ENCODE measurements at regions not wholly inside any gene's neighbourhood (a gene's known extent, or its start where the extent isn't known, plus 50 kb on each side); places are given as distances from the start of the nearest gene placed in this dataset.

- Histone ChIP-seq H3K4me1 (no peaks in the 10 kb centered on the region), H3K27me3 (no peaks in the 10 kb centered on the region), H3K36me3 (no peaks in the 10 kb centered on the region), H3K4me3 (no peak overlapping the region), H3K9me3 (peaks cover 0 to 5% of the 10 kb centered on the region in 2 donors), H3K27ac (no peak overlapping the region)
- TF ChIP-seq POLR2AphosphoS5 (IDR thresholded peaks at IDR 0.05) (no peak), EP300 (IDR thresholded peaks at IDR 0.05; ENCODE audit: low read depth) (no peak), POLR2A (IDR thresholded peaks at IDR 0.05) (no peak), CTCF (IDR thresholded peaks at IDR 0.05) (no peak)
- WGBS, 2 donors (ENCODE audit: low coverage in 1 of 2), result 57 to 71% methylated on average over 2 to 4 of the region's 4 CpGs
- DNase-seq, result no peak
- intact Hi-C loops (cut with DNase I; ENCODE audit: low total_unique reads) (no loop called here), in situ Hi-C loops (cut with MboI; ENCODE audit: low pct_ligation_motif_present in 1 of 4, low pct_unique_long_range_greater_than_20kb in 1 of 4, low sequenced_read_pairs in 3 of 4) (no loop called here)
These were observed 116.3 kb upstream of the SOX1 start for GRCh38 chr13:111950697-111951096.

- WGBS, 2 donors (ENCODE audit: low coverage in 1 of 2), result 79% methylated on average over 8 of the region's 9 CpGs; no CpG with 5 or more reads in 1 of the 2 donors
- Histone ChIP-seq H3K4me3 (no peak overlapping the region), H3K4me1 (no peaks in the 10 kb centered on the region), H3K36me3 (no peaks in the 10 kb centered on the region), H3K27ac (no peak overlapping the region), H3K27me3 (no peaks in the 10 kb centered on the region), H3K9me3 (peaks cover 0 to 5% of the 10 kb centered on the region in 2 donors)
- TF ChIP-seq POLR2AphosphoS5 (IDR thresholded peaks at IDR 0.05) (no peak), POLR2A (IDR thresholded peaks at IDR 0.05) (no peak), EP300 (IDR thresholded peaks at IDR 0.05; ENCODE audit: low read depth) (no peak), CTCF (IDR thresholded peaks at IDR 0.05) (no peak)
- intact Hi-C loops (cut with DNase I; ENCODE audit: low total_unique reads) (no loop called here), in situ Hi-C loops (cut with MboI; ENCODE audit: low pct_ligation_motif_present in 1 of 4, low pct_unique_long_range_greater_than_20kb in 1 of 4, low sequenced_read_pairs in 3 of 4) (no loop called here)
- no peak for DNase-seq
These were observed 114.9 kb upstream of the SOX1 start for GRCh38 chr13:111952032-111952431.

- TF ChIP-seq POLR2AphosphoS5 (IDR thresholded peaks at IDR 0.05), result no peak
- TF ChIP-seq CTCF (IDR thresholded peaks at IDR 0.05), result no peak
- TF ChIP-seq EP300 (IDR thresholded peaks at IDR 0.05; ENCODE audit: low read depth), result no peak
- no peak for TF ChIP-seq POLR2A (IDR thresholded peaks at IDR 0.05)
- H3K4me3 ChIP-seq, result no peak overlapping the region
- in situ Hi-C loops (cut with MboI; ENCODE audit: low pct_ligation_motif_present in 1 of 4, low pct_unique_long_range_greater_than_20kb in 1 of 4, low sequenced_read_pairs in 3 of 4), result no loop called here
These were observed 114.1 kb upstream of the SOX1 start for GRCh38 chr13:111952814-111953213.

GRCh38 chr13:111953546-111954178, 113.3 kb upstream of the SOX1 start:
- intact Hi-C loops (cut with DNase I; ENCODE audit: low total_unique reads), result no loop called here
- no peak for DNase-seq

More at GRCh38 chr13:111952814-111953213, 114.1 kb upstream of the SOX1 start:
- Histone ChIP-seq H3K4me1 (no peaks in the 10 kb centered on the region), H3K27ac (no peak overlapping the region), H3K9me3 (peaks cover 0 to 5% of the 10 kb centered on the region in 2 donors), H3K27me3 (no peaks in the 10 kb centered on the region), H3K36me3 (no peaks in the 10 kb centered on the region)
- WGBS, 2 donors (ENCODE audit: low coverage in 1 of 2), result 50 to 68% methylated on average over 4 to 8 of the region's 8 CpGs
- intact Hi-C loops (cut with DNase I; ENCODE audit: low total_unique reads), result no loop called here
- DNase-seq, result no peak

More at GRCh38 chr13:111953546-111954178, 113.3 kb upstream of the SOX1 start:
- H3K27ac ChIP-seq, result no peak overlapping the region
- H3K9me3 ChIP-seq, result peaks cover 0 to 5% of the 10 kb centered on the region in 2 donors
- WGBS, 2 donors (ENCODE audit: low coverage in 1 of 2), result 79% methylated on average over 16 of the region's 16 CpGs; no CpG with 5 or more reads in 1 of the 2 donors
- H3K36me3 ChIP-seq, result no peaks in the 10 kb centered on the region
- no peaks in the 10 kb centered on the region for H3K4me1 ChIP-seq
- in situ Hi-C loops (cut with MboI; ENCODE audit: low pct_ligation_motif_present in 1 of 4, low pct_unique_long_range_greater_than_20kb in 1 of 4, low sequenced_read_pairs in 3 of 4), result no loop called here
- H3K27me3 ChIP-seq, result no peaks in the 10 kb centered on the region
- H3K4me3 ChIP-seq, result no peak overlapping the region
- TF ChIP-seq POLR2A (IDR thresholded peaks at IDR 0.05) (no peak), CTCF (IDR thresholded peaks at IDR 0.05) (no peak), POLR2AphosphoS5 (IDR thresholded peaks at IDR 0.05) (no peak), EP300 (IDR thresholded peaks at IDR 0.05; ENCODE audit: low read depth) (no peak)
